ENCODE measurements at regions not wholly inside any gene's neighbourhood (a gene's known extent, or its start where the extent isn't known, plus 50 kb on each side); places are given as distances from the start of the nearest gene placed in this dataset.

GRCh38 chr6:134708079-134708478 is 241.8 kb downstream of the ALDH8A1 start:
- no peaks in the 10 kb centered on the region for H3K4me1 Mint-ChIP-seq (ENCODE audit: low read depth, unreplicated experiment)
- H3K27me3 Mint-ChIP-seq (ENCODE audit: unreplicated experiment), result no peaks in the 10 kb centered on the region
- no peak overlapping the region for H3K4me3 Mint-ChIP-seq (ENCODE audit: unreplicated experiment)
- TF ChIP-seq CTCF (IDR thresholded peaks at IDR 0.05; ENCODE audit: partially characterized antibody, unreplicated experiment), result no peak
- no peaks in the 10 kb centered on the region for H3K9me3 Mint-ChIP-seq (ENCODE audit: unreplicated experiment)
- no peaks in the 10 kb centered on the region for H3K36me3 Mint-ChIP-seq (ENCODE audit: unreplicated experiment)
- DNase-seq, result no peak
- no peak overlapping the region for H3K27ac Mint-ChIP-seq (ENCODE audit: unreplicated experiment)

GRCh38 chr6:134707342-134708031 is 242.4 kb downstream of the ALDH8A1 start:
- Mint-ChIP-seq H3K4me1 (ENCODE audit: low read depth, unreplicated experiment) (no peaks in the 10 kb centered on the region), H3K36me3 (ENCODE audit: unreplicated experiment) (no peaks in the 10 kb centered on the region), H3K4me3 (ENCODE audit: unreplicated experiment) (no peak overlapping the region), H3K27me3 (ENCODE audit: unreplicated experiment) (no peaks in the 10 kb centered on the region), H3K9me3 (ENCODE audit: unreplicated experiment) (no peaks in the 10 kb centered on the region), H3K27ac (ENCODE audit: unreplicated experiment) (no peak overlapping the region)
- no peak for DNase-seq
- TF ChIP-seq CTCF (IDR thresholded peaks at IDR 0.05; ENCODE audit: partially characterized antibody, unreplicated experiment), result no peak

- no peak for TF ChIP-seq CTCF (IDR thresholded peaks at IDR 0.05; ENCODE audit: partially characterized antibody, unreplicated experiment)
- H3K36me3 Mint-ChIP-seq (ENCODE audit: unreplicated experiment), result no peaks in the 10 kb centered on the region
- no peak overlapping the region for H3K4me3 Mint-ChIP-seq (ENCODE audit: unreplicated experiment)
- no peak for DNase-seq
- no peaks in the 10 kb centered on the region for H3K27me3 Mint-ChIP-seq (ENCODE audit: unreplicated experiment)
- H3K27ac Mint-ChIP-seq (ENCODE audit: unreplicated experiment), result no peak overlapping the region
- H3K4me1 Mint-ChIP-seq (ENCODE audit: low read depth, unreplicated experiment), result no peaks in the 10 kb centered on the region
- H3K9me3 Mint-ChIP-seq (ENCODE audit: unreplicated experiment), result no peaks in the 10 kb centered on the region
Measured at GRCh38 chr6:134706806-134707205, 243.1 kb downstream of the ALDH8A1 start.

- H3K27me3 Mint-ChIP-seq (ENCODE audit: unreplicated experiment), result no peaks in the 10 kb centered on the region
- no peaks in the 10 kb centered on the region for H3K36me3 Mint-ChIP-seq (ENCODE audit: unreplicated experiment)
- DNase-seq, result no peak
- H3K4me1 Mint-ChIP-seq (ENCODE audit: low read depth, unreplicated experiment), result no peaks in the 10 kb centered on the region
- no peak overlapping the region for H3K4me3 Mint-ChIP-seq (ENCODE audit: unreplicated experiment)
- TF ChIP-seq CTCF (IDR thresholded peaks at IDR 0.05; ENCODE audit: partially characterized antibody, unreplicated experiment), result no peak
- H3K9me3 Mint-ChIP-seq (ENCODE audit: unreplicated experiment), result no peaks in the 10 kb centered on the region
- H3K27ac Mint-ChIP-seq (ENCODE audit: unreplicated experiment), result no peak overlapping the region
Measured at GRCh38 chr6:134706153-134706552, 243.7 kb downstream of the ALDH8A1 start.

GRCh38 chr6:134703206-134703605 is 246.7 kb downstream of the ALDH8A1 start:
- TF ChIP-seq CTCF (IDR thresholded peaks at IDR 0.05; ENCODE audit: partially characterized antibody, unreplicated experiment), result no peak
- H3K27ac Mint-ChIP-seq (ENCODE audit: unreplicated experiment), result no peak overlapping the region
- H3K36me3 Mint-ChIP-seq (ENCODE audit: unreplicated experiment), result no peaks in the 10 kb centered on the region
- no peaks in the 10 kb centered on the region for H3K9me3 Mint-ChIP-seq (ENCODE audit: unreplicated experiment)
- no peak for DNase-seq
- H3K27me3 Mint-ChIP-seq (ENCODE audit: unreplicated experiment), result no peaks in the 10 kb centered on the region
- H3K4me3 Mint-ChIP-seq (ENCODE audit: unreplicated experiment), result no peak overlapping the region
- no peaks in the 10 kb centered on the region for H3K4me1 Mint-ChIP-seq (ENCODE audit: low read depth, unreplicated experiment)

All from glutamatergic neuron (in vitro differentiated cells).